ENCODE measurements at regions not wholly inside any gene's neighbourhood (a gene's known extent, or its start where the extent isn't known, plus 50 kb on each side); places are given as distances from the start of the nearest gene placed in this dataset.

DNA sequence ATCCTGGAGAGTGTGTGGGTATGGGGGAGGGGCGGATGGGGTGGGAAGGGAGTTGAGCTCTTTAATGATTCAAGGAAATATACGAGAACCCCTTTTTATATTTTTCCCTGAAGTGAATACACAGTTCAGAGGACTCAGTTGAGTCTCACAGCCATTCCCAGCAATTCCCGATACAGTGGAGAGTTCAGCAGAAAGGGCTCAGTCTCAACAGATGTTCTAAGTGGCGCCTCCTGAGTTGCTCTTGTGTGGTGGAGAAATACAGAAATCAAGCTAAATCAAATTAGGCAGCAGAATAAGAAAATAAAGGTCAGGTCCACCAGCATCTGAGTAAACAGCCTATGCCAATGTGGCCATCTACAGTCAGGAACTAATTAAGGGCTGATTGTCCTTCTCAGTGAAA, 372.1 kb downstream of the NR2F2 start:
- Histone ChIP-seq H3K4me3 (replicated peaks in 1 of 3; ENCODE audit: insufficient read depth in 1 of 3, low read depth in 1 of 3, low read length in 3 of 3) (no peak overlapping the region), H2AFZ (ENCODE audit: low read depth, low read length) (no peak overlapping the region), H3K4me2 (ENCODE audit: insufficient read depth, low read length) (no peak overlapping the region), H3K36me3 (ENCODE audit: control insufficient read depth in 2 of 2, extremely low read depth in 1 of 2, insufficient read depth in 2 of 2, low read length in 2 of 2) (no peaks in the 10 kb centered on the region), H3K27ac (ENCODE audit: insufficient read depth, low read depth, low read length) (no peak overlapping the region), H3K79me2 (ENCODE audit: control insufficient read depth, insufficient read depth, low read length) (no peaks in the 10 kb centered on the region), H3K4me1 (ENCODE audit: control insufficient read depth, extremely low read depth, insufficient read depth, low read length) (no peaks in the 10 kb centered on the region), H3K9me1 (replicated peaks; ENCODE audit: control insufficient read depth, extremely low read depth, insufficient read depth, low read length) (no peaks in the 10 kb centered on the region), H3K9me3 (replicated peaks; ENCODE audit: control insufficient read depth, insufficient read depth, low read length) (no peaks in the 10 kb centered on the region), H4K20me1 (replicated peaks; ENCODE audit: control insufficient read depth, extremely low read depth, insufficient read depth, low read length) (no peaks in the 10 kb centered on the region), H3K9ac (replicated peaks; ENCODE audit: extremely low read depth, insufficient read depth, low read length) (no peak overlapping the region), H3K27me3 (ENCODE audit: control insufficient read depth in 2 of 2, insufficient read depth in 2 of 2, low read length in 2 of 2) (no peaks in the 10 kb centered on the region)
- CTCF ChIA-PET, result interaction anchor here (1.2 to 2.0 kb wide), 3 partner anchors 10 to 165 kb away, joined by 3 to 7 read pairs (median 5); no protein-coding TSS in a partner anchor
- DNase-seq (ENCODE audit: low read depth, low spot score) (no peak), FAIRE-seq (no peak)
- TF ChIP-seq POLR2AphosphoS5 (IDR thresholded peaks at IDR 0.05; ENCODE audit: insufficient read depth, low read depth, low read length) (no peak), JUN (IDR thresholded peaks at IDR 0.05; ENCODE audit: borderline replicate concordance, insufficient read depth, insufficient read length, low read depth) (no peak), FOS (IDR thresholded peaks at IDR 0.05; ENCODE audit: borderline replicate concordance, insufficient read depth, low read length) (no peak), EZH2 (IDR thresholded peaks at IDR 0.05; ENCODE audit: borderline replicate concordance, low read depth, low read length, severe bottlenecking) (no peak), MYC (IDR thresholded peaks at IDR 0.05; ENCODE audit: low read depth, low read length) (no peak), GATA2 (IDR thresholded peaks at IDR 0.05; ENCODE audit: insufficient read depth, insufficient read length, low read depth, low read length) (no peak), POLR2A (IDR thresholded peaks at IDR 0.05; ENCODE audit: low read depth, low read length) (no peak)
- TF ChIP-seq, protein P1, sequence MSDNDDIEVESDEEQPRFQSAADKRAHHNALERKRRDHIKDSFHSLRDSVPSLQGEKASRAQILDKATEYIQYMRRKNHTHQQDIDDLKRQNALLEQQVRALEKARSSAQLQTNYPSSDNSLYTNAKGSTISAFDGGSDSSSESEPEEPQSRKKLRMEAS (IDR thresholded peaks at IDR 0.05; ENCODE audit: insufficient read depth, insufficient read length), result no peak
- TF ChIP-seq, protein P2, sequence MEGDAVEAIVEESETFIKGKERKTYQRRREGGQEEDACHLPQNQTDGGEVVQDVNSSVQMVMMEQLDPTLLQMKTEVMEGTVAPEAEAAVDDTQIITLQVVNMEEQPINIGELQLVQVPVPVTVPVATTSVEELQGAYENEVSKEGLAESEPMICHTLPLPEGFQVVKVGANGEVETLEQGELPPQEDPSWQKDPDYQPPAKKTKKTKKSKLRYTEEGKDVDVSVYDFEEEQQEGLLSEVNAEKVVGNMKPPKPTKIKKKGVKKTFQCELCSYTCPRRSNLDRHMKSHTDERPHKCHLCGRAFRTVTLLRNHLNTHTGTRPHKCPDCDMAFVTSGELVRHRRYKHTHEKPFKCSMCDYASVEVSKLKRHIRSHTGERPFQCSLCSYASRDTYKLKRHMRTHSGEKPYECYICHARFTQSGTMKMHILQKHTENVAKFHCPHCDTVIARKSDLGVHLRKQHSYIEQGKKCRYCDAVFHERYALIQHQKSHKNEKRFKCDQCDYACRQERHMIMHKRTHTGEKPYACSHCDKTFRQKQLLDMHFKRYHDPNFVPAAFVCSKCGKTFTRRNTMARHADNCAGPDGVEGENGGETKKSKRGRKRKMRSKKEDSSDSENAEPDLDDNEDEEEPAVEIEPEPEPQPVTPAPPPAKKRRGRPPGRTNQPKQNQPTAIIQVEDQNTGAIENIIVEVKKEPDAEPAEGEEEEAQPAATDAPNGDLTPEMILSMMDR (IDR thresholded peaks at IDR 0.05; ENCODE audit: extremely low read depth in 1 of 2, insufficient read depth in 1 of 2, low read depth in 1 of 2, low read length in 2 of 2), result no peak
- dilution Hi-C loops (cut with MboI; ENCODE audit: extremely low pct_ligation_motif_present, low sequenced_read_pairs), result no loop called here
- intact Hi-C loops (cut with micrococcal nuclease), result loop anchor here (5.0 kb wide), 1 partner anchor 345 kb away; no protein-coding TSS in a partner anchor
- BruUV-seq (replicated peaks), result no TSS peak
- POLR2A ChIA-PET, result no interaction called here

Data from endothelial cell of umbilical vein (primary cell).